Mesodermal cell (in vitro differentiated cells): ENCODE measurements at regions not wholly inside any gene's neighbourhood (a gene's known extent, or its start where the extent isn't known, plus 50 kb on each side); places are given as distances from the start of the nearest gene placed in this dataset.

Experiments used
- H3K27ac ChIP-seq: 2 replicates; pipeline ENCODE4 v1.7.0; 2013; ENCODE audit warnings: mild to moderate bottlenecking, low read depth, low read length, moderate library complexity; ENCODE audit not compliant: severe bottlenecking
- H3K36me3 ChIP-seq: 2 replicates; pipeline ENCODE4 v1.7.1; 2013; ENCODE audit warnings: mild to moderate bottlenecking, low read length, moderate library complexity; ENCODE audit not compliant: control insufficient read depth, insufficient read depth
- H3K4me1 ChIP-seq: one replicate; pipeline ENCODE4 v1.7.1; 2013; ENCODE audit warnings: mild to moderate bottlenecking, low read length; ENCODE audit not compliant: insufficient read depth, control insufficient read depth, poor library complexity, severe bottlenecking
- H3K4me3 ChIP-seq: 2 replicates; pipeline ENCODE4 v1.7.0; 2013; ENCODE audit warnings: low read length, control low read depth, mild to moderate bottlenecking; ENCODE audit not compliant: insufficient read depth, poor library complexity, severe bottlenecking; ENCODE audit errors: extremely low read depth
- H3K9me3 ChIP-seq: 2 replicates; pipeline ENCODE4 v1.7.1; 2013; ENCODE audit warnings: mild to moderate bottlenecking, low read length, moderate library complexity; ENCODE audit not compliant: control insufficient read depth
- WGBS, 2 experiments: methylation state at CpG; one replicate each; pipeline ENCODE4 v1.1.5; 2013; ENCODE audit warnings: missing lambda C conversion rate in 2 of 2; ENCODE audit not compliant: insufficient coverage in 2 of 2; 5-methylcytosine and 5-hydroxymethylcytosine counted together

DNA sequence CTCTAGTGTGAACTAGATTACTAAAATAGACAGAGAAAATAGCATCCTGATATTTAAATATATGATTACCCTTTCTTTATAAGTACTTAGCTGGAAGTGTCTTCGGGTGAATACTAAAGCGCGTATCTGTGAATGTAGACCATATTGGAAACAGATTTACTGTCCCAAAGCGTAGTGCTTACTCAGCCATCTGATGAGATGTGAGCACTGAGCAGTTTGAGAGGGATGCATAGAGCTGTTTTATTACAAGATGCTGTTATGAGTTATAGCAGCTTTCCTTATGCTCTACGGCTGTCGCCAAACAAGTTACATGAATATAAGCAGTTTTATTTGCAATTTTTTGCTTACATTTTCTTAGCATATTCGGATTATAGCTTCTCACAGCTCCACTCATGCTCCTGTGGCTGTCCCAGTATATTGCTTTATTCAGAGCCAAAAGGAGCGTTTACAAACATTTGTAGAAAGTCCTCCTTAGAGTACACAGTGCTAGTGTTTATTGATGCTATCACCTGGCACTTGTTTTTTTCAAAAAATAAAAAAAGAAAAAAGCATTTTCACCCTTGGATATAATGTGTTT lies 981.4 kb upstream of the WWC1 start:
- Histone ChIP-seq H3K36me3 (no peaks in the 10 kb centered on the region), H3K4me1 (no peaks in the 10 kb centered on the region), H3K27ac (no peak overlapping the region), H3K4me3 (no peak overlapping the region), H3K9me3 (no peaks in the 10 kb centered on the region)
- WGBS, 2 experiments, result 90 to 100% methylated on average over 3 to 5 of the region's 8 CpGs

DNA sequence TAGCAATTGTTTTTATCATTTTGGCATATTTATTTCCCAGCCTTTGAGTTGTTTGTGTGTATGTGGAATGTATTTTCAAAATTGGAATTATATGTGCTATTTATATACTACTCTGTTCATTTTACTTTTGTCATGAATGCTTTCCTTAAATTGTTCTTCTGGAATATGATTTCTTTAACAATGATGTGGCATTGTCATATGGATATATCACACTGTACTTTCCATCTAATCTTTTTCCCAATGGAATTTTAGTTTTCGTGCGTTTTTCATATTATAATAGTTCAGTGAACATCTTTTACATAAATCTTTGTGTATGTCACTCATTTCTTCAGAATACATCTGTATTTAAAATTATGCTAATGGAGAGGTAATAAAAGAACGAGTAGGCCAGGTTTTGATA lies 980.1 kb upstream of the WWC1 start:
- Histone ChIP-seq H3K9me3 (no peaks in the 10 kb centered on the region), H3K4me1 (no peaks in the 10 kb centered on the region), H3K4me3 (no peak overlapping the region), H3K36me3 (no peaks in the 10 kb centered on the region), H3K27ac (no peak overlapping the region)
- WGBS, 2 experiments, result no CpG with 5 or more reads among the region's 3 CpGs

DNA sequence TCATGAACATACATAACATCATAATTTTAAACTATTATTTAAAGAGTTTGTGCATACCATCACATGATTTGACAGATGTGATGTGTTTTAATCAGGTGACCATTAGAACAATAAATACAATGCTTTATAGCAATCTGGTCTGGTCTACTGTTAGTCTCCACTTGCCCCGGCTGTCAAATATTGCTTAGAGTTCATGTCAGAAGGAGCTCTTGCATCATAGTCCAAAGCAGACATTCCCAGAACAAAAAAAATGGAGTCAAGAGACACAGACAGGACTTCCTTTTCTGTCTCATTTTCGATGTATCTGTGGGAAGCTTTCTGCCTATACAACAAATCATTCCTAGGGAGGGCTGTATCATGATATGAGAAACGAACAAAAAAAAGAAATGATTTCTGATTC lies 979.2 kb upstream of the WWC1 start:
- H3K4me1 ChIP-seq, result no peaks in the 10 kb centered on the region
- no peaks in the 10 kb centered on the region for H3K9me3 ChIP-seq
- no peak overlapping the region for H3K27ac ChIP-seq
- WGBS, 2 experiments, result 83 to 100% methylated on average over 1 of the region's 3 CpGs
- no peaks in the 10 kb centered on the region for H3K36me3 ChIP-seq
- no peak overlapping the region for H3K4me3 ChIP-seq

DNA sequence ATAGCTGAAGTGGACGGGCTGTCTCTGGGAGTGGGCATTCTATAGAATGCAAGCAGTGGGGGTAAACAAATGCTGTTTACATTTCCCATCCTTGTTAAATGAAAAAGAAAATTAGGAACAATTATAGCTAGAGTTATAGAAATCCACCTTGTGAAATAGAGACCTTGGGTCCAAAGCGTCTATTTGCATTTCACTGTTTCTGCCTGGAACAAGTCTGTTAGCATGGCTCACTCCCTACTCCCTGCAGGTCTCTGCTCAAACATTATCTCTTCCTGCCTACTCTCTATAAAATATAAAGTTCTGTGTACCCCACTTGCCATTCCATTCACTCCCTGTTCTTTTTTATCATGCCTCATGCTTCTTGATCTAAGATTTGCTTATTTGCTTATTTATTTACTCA lies 975.7 kb upstream of the WWC1 start:
- H3K36me3 ChIP-seq, result no peaks in the 10 kb centered on the region
- WGBS, 2 experiments, result 90 to 100% methylated on average over 1 to 2 of the region's 2 CpGs

DNA sequence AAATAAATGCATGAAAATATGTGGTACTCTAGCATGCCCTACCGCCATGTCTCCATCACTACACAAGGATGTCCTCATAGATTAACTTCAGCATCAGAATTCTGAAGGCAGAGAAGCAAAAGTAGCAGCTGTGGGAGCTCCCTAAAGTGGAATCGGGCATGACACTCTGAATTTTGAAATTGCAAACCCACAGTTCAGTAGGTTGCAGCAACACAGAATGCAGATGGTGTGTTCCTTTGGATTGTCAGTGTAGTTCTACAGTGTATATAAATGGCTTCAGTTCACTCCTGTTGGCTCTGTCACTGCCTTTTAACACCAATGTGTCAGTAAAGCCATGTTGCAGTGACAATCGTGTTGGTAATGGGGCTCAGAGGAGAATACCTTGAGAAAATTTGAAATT lies 973.6 kb upstream of the WWC1 start:
- no peaks in the 10 kb centered on the region for H3K9me3 ChIP-seq
- 100% methylated on average over 1 of the region's 3 CpGs; no CpG with 5 or more reads in 1 of the 2 experiments for WGBS, 2 experiments
- no peak overlapping the region for H3K27ac ChIP-seq

More for the DNA sequence above, 975.7 kb upstream of the WWC1 start:
- Histone ChIP-seq H3K4me3 (no peak overlapping the region), H3K9me3 (no peaks in the 10 kb centered on the region), H3K27ac (no peak overlapping the region), H3K4me1 (no peaks in the 10 kb centered on the region)

DNA sequence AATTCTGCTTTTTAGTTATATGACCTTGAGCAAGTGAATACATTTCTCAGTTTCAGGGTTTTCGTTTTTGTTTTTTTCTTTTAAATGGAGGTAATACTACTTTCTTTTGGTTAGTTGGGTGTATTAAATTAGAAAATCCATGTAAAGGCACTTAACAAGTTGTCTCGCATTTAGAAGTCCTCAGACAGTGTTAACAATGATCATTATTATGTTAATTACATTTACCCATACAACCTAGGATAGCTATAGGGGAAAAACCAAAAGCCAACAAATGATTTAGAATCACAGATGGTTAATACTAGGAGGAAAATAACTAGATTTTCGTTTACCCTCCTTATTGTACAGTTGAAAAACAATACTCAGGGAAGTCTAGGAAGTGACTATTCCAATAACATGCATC lies 972.2 kb upstream of the WWC1 start:
- Histone ChIP-seq H3K36me3 (no peaks in the 10 kb centered on the region), H3K27ac (no peak overlapping the region), H3K4me3 (no peak overlapping the region), H3K4me1 (no peaks in the 10 kb centered on the region), H3K9me3 (no peaks in the 10 kb centered on the region)
- WGBS, 2 experiments, result 60% methylated on average over 1 of the region's 3 CpGs; no CpG with 5 or more reads in 1 of the 2 experiments

More for the DNA sequence above, 973.6 kb upstream of the WWC1 start:
- Histone ChIP-seq H3K36me3 (no peaks in the 10 kb centered on the region), H3K4me3 (no peak overlapping the region), H3K4me1 (no peaks in the 10 kb centered on the region)

DNA sequence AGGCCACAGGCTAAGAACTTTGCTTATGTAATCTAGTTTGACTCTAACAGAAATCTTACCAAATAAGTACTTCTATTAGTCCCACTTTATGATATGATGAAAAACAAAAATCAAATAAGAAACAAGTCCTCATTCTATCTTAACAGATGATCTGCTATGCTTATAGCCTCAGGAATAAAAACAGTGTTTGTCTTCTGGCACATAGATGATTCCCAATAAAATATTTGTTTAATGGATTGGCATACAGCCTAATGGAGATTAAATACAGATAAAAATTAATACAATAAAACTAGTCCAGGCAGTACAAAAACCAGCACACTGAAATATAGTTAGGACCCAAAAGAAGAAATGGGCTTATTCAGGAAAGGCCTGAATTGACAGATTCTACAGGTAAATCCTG lies 971.4 kb upstream of the WWC1 start:
- Histone ChIP-seq H3K4me3 (no peak overlapping the region), H3K36me3 (no peaks in the 10 kb centered on the region), H3K4me1 (no peaks in the 10 kb centered on the region), H3K9me3 (no peaks in the 10 kb centered on the region), H3K27ac (no peak overlapping the region)

DNA sequence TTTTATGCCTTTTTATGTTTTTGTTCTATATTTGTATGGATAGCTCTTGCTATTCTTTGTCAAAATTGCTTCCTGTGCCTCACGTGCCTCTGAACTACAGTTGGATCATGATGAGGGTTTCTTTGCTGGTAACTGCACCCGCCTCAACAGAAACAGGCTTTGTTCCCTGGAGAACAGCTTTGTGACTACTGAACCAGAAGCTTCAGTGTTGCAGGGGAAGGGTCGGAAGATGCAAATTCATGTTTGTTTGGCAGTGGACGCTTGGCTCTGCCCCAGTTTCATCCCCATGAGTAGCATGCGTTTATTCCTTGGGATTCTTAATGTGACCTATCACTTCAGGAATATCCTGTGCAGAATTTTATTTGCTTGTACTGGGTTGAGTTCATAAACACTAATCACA lies 959.1 kb upstream of the WWC1 start:
- 77 to 85% methylated on average over 4 of the region's 5 CpGs for whole genome bisulfite sequencing, 2 experiments
- H3K36me3 ChIP-seq, result no peaks in the 10 kb centered on the region
- no peak overlapping the region for H3K4me3 ChIP-seq
- no peak overlapping the region for H3K27ac ChIP-seq
- H3K9me3 ChIP-seq, result no peaks in the 10 kb centered on the region
- no peaks in the 10 kb centered on the region for H3K4me1 ChIP-seq

DNA sequence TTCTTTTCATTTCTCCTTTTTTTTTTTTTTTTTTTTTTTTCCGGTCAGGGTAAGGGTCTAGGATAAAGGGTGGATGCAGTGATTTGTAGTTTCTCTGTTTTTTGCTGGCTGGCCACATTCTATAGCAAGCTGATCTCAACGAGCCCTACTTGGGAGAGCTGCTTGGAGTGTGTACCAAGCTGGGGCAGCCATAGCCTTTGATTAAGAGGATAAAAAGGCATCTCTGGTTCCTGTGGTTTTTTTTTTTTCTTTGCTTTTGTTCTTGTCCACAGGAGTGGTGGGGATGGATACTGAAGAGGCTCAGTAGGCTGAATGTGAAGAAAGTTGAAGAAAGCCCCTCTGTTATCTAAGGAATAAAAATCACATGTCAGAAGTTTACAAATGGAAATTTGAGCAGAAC lies 955.3 kb upstream of the WWC1 start:
- H3K36me3 ChIP-seq, result no peaks in the 10 kb centered on the region
- H3K9me3 ChIP-seq, result no peaks in the 10 kb centered on the region
- no peak overlapping the region for H3K27ac ChIP-seq
- H3K4me1 ChIP-seq, result peaks cover 9% of the 10 kb centered on the region
- WGBS, 2 experiments, result 29 to 36% methylated on average over 1 of the region's 2 CpGs
- H3K4me3 ChIP-seq, result no peak overlapping the region

DNA sequence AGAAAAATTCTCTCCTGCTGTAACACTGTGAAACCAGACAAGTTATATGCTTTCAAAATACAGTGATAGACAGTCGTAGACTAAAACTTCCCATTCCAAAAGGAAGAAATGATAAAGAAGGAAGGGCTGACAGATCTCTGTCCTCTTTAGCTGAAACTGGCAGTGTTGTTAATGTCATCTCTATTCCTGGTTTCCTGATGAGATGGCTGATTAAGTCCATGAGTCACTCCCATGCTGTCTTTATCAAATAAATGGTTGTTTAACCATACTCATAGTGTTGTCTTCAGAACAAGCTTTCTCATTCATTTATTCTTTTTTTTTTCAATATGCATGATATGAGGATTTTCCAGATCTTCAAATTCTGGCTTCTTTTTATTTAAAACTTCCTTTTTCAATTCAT lies 952.2 kb upstream of the WWC1 start:
- no CpG with 5 or more reads among the region's 1 CpG for WGBS, 2 experiments
- Histone ChIP-seq H3K9me3 (no peaks in the 10 kb centered on the region), H3K4me3 (no peak overlapping the region), H3K4me1 (peaks cover 9% of the 10 kb centered on the region), H3K27ac (no peak overlapping the region), H3K36me3 (no peaks in the 10 kb centered on the region)

DNA sequence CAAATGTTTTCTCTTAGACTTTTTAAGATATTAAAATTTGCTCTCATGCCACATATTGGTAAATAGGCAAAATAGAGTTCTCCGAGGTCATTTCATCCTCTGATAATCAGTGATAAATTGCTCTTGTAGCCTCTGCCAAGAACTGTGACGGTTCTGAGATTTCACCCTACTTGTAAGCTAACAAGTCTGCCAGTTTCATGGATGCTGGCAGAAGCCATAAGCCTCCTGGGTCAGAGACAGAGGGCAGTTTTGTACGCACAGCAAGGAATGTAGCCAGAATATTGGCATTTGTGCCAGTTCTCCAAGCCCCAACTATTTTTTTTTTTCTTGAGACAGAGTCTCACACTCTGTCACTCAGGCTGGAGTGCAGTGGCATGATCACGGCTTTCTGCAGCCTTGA lies 945.0 kb upstream of the WWC1 start:
- H3K9me3 ChIP-seq, result no peaks in the 10 kb centered on the region
- no peak overlapping the region for H3K27ac ChIP-seq
- H3K36me3 ChIP-seq, result no peaks in the 10 kb centered on the region
- H3K4me1 ChIP-seq, result no peaks in the 10 kb centered on the region
- WGBS, 2 experiments, result 78 to 89% methylated on average over 4 of the region's 4 CpGs
- H3K4me3 ChIP-seq, result no peak overlapping the region
